ENCODE measurements at regions not wholly inside any gene's neighbourhood (a gene's known extent, or its start where the extent isn't known, plus 50 kb on each side); places are given as distances from the start of the nearest gene placed in this dataset.
"Not testable (repeated sequence)": the region's sequence is repeated elsewhere in the genome, so short reads cannot be mapped to it uniquely, and the experiment has no call there.

DNA sequence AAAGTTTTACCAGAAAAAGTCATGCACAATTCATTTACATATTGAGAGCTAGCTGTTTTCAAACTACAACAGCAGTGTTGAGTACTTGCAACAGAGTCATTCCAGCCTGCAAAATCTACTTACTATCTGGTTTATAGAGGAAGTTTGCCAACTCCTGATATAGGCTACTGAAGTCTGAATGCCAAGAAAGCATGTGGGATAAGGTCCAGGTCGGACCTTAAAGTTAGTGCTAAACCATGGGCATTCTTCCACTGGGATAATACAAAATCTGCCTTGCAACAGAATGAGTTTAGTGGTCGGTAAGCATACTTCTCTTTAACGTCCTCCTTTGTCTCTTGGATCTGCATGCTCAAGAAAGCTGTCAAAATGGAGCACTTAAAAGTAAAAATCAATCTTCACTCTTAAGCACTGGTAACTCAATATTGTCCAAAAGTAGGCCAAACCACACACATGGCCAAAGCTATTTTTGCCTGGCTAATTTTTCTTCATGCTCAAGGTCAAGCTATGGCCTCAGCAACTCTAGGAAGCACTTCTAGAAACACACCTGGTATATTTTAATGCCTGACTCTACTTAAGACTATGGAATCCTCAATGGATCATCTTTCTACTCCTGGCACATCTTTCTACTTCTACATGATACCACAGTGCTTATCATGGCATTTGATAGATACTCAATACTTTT is 364.9 kb upstream of the KITLG start:
- no peak for DNase-seq (ENCODE audit: low spot score)

DNA sequence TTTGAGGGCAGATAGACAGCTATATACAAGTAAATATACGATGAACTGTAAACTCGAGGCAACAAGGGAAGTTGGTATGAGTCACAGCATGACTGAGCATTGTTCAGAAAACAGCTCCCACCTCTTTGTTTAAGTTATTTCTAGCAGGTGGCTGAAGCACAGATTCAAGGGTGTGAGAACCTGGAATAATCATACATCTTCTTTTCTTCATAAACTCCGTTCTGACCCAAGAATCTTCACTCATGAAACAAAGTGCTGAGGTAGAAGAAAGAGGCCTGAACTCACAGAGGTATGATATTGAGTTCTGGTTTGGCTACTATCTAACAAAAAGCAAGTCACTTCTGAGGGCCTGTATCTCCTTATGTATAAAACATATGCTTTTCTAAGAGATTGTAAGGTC is 364.1 kb upstream of the KITLG start:
- no peak for DNase-seq (ENCODE audit: low spot score)

DNA sequence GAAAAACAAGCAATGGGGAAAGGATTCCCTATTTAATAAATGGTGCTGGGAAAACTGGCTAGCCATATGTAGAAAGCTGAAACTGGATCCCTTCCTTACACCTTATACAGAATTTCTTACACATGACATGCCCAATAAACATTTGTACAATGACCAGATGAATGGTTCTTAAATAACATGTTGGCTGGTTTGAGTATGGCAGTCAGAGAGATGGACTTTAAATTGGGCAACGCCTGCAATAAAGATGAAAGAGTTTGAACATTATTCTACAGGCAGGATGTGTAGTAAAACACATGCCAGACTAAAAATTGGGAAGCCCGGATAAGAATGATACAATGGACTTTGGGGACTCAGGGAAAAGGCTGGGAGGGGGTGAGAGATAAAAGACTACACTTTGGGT is 360.6 kb upstream of the KITLG start:
- no peak for DNase-seq (ENCODE audit: low spot score)

DNA sequence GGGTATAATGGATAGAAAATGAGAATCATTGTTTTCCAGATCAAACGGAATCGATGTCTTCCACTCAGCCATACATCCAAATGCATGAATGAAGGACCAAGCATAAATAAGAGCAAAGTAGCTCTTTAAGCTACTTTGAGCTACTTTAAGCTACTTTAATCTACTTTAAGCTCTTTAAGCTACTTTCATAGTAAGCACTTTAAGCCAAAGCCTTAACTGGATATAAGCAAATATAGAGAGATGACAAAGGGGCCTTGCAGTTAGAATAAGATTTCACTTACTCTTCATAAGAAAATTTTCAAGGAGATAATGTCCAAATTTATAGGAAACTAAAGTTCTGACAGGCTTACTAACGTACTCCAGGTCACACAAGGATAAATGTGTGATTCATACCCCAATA is 355.6 kb upstream of the KITLG start:
- no peak for DNase-seq (ENCODE audit: low spot score)

DNA sequence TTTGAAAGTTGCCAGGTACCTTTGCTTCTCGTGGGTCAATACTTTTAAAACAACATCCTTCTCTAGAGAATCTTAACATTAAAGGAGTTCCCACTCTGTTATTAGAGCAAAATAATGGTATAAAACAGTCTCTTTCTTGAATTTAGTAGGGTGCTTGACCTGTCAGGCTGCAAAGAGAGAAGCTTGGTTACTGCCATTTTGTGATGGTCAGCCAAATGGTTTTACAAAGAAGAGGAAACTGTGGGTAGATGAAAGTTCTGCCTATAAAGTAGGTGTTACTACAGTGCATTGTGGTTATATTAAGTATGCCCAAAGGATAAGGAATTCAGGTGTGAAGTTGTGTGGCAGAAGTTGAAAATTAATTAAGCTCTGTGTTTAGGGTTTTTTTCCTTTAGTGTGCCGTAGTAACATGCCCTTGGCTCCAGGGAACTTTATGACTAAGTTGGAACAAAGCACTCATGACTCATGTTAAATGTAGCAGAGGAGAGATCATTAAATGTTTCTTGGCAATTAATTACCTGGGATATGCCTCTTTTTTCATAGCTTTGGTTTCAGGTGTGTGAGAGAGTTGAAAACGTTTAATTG is 354.0 kb upstream of the KITLG start:
- DNase-seq (ENCODE audit: low spot score): no peak

DNA sequence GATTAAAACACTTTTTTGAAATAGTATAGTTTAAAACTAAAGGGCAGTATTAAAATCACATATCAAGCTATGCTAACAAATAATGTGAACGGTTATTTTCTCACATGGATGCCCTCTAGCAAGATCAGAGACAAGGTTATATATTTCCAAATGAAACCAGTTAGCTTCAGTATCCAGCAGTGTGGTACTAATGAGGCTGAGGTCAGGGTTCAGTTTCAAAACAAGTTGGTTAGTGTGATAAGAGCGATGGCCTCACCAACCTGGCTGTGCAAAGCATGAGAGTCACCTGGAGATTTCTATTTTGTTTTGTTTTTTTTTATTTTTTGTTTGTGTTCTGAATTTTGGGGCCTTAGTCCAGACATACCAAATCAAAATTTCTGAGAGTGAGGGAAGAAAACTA is 352.2 kb upstream of the KITLG start:
- DNase-seq (ENCODE audit: low spot score): no peak

DNA sequence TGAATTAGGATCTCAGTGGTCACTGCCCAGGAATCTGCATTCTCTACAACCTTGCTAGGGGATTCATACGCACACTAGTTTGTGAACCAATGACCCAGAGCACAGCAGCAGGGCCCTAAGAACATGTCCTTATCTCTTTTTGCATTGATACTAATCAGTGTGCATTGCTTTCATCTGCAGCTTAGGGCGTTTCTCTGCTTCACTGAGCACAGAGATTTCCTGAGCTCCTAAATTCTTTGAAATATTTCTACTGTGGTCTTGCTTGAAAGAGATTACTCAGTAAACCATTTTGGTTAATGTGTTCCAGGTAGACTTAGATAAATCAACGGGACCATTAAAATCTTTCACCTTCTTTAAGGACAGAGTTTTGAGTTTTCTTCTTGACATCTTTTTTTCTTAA is 351.3 kb upstream of the KITLG start:
- DNase-seq (ENCODE audit: low spot score): no peak

DNA sequence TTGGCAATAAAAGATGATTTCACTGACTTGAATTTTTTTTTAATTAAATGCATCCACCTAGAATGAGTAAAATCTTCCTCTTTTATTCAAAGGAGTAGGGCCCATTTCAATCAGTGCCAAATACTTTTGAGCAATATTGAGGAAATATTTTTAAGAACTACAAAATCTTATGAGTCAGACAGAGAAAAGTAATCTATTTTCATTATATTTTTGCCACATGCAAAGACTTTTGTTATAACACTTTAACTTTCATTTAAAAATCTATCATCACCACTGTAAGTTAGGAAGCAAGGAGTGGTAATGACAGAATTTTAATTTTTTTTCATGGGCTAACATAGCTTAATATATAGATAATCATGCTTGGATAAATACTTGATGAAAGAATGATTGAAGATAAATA is 345.2 kb upstream of the KITLG start:
- no peak for DNase-seq (ENCODE audit: low spot score)

DNA sequence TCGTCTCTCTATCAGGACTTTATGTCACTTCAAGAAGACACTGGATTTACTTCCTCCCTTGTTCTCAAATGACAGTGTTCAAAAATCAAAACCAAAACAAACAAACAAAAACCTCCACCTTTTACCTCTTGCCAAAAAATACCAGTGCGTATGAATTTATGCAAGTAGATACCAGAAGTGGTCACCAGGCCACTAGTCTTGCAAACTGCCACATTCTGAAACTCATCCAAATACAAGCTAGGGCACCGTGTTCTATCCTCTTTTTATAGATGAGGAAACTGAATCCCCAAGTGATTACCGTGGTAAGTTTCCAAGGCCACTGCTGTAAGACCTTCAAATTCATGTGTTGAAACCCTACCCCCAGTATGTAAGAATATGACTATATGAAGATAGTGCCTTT is 343.9 kb upstream of the KITLG start:
- no peak for DNase-seq (ENCODE audit: low spot score)

DNA sequence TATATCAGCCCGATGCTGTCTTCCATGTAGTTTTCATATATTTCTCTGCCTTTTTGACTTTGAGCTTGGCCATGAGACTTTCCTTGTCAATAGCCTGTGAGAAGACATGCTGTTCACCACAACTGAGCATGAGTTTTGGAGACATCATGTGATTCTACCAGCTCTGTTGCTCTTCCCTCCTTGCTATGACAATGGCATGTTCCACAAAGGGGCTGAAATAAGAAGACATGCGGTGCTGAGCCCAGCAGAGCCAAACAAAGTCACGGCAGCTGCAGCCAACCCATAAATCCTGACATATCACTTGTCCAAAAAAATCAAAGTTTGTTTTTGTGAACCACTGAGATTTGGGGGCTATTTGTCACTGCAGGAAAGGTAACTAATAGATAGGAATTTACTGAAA is 343.4 kb upstream of the KITLG start:
- DNase-seq (ENCODE audit: low spot score): no peak

DNA sequence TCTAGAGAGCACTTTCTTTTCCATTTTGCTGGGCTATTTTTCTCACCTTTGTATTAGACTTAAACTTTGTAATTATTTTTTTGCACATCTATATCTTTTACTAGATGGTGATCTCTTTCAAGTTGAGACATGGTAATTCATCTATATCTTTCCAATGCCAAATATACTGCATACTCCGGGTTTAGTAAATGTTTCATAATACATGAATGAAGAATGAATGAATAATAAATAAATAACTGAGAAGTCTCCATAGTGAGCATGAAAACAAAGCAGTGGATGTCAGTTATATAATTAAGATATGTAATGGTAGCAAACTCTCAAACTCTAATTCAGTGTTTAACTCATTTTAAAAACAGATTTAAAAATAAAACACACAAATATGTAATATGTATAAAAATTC is 342.5 kb upstream of the KITLG start:
- no peak for DNase-seq (ENCODE audit: low spot score)

DNA sequence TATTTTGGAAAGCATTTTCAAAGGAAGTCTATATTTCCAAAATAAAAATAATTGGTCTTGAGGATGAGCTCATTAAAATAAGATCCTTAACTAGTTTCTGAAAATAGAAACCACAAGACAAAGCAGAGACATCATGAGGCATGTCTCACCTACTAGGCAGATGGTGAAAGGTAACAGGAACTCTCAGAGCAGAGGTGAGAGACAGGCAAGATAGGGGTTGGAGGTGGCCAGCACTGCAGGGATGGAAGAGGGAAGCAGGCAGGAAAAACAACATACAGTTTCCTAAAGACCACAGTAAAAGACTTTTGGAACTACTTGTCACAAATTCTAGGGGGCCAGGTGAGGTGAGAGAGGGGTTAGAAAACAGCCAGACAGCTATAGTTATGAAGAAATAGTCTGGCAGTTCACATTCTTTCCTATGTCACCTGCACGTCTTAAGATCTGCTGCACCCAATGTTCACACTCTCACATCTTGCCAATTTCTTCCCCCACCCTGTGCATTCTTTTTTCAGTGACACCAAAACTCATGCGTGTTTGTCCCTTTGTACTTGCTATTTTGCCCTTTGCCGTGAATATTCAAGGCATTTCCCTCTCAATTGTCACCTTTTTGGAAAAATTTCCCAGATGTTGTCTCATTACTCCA is 341.7 kb upstream of the KITLG start:
- no peak for DNase-seq (ENCODE audit: low spot score)

DNA sequence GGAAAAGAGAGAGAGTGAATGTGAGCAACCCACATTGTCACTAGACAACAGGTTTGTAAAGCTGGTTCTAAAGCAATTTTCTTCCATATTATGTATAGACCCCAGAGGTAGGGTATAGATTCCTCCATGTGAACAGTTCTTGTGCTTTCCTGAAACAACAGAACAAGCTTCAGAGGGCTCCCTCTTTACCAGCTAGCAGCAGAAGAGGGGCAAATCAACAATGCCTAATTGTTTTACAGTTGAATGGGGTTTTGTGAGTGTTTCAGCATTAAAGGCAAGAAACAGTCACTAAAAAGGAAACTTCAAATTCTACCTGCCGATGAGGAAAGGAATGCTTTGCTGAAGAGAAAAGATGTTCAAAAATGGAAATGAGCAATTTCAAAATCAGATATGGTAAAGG is 341.2 kb upstream of the KITLG start:
- no peak for DNase-seq (ENCODE audit: low spot score)

DNA sequence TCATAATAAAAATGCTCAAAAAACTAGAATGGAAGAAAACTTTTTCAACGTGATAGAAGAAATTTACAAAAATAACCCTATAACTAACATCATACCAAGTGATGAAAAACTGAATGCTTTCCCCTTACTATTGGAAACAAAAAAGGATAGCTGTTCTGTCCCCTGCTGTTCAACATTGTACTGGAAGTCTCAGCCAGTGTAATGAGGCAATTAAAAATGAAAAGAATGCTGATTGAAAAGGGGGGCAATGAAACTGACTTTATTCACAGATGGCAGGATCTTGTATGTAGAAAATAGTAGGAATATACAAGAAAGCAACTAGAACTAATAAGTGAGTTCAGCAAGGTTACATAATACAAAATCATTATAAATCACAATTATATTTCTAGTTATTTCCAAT is 337.9 kb upstream of the KITLG start:
- DNase-seq (ENCODE audit: low spot score): no peak

DNA sequence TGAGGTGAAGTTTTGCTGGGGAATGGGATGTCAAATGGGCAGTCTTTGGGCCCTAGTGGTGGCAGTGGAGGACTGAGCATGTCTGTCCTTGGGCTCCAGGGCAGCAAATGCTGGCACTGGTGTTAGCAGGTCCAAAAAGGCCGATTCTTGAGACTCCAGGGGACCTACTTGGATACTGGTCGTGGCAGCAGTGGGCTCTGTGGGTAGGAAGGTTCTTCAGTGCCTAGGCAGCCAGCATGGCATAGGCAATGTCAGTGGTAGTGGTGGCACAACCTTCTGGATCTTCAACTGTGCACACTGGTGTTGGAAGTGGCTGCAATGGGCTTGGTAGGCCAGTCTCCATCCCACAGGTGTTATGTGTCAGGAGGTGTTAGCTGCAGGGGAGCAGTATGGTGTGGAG is 334.7 kb upstream of the KITLG start:
- DNase-seq (ENCODE audit: low spot score): no peak

DNA sequence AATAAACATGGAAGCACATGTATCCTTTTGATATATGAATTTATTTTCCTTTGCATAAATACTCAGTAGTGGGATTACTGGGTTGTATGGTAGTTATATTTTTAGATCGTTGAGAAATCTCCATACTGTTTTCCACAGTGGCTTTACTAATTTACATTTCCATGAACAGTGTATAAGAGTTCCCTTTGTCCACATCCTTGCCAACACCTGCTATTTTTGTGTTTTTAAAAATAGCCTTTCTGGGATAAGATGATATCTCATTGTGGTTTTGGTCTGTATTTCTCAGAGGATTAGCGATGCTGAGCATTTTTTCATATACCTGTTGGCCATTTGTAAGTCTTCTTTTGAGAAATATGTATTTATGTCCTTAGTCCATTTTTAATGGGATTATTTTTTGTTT is 329.2 kb upstream of the KITLG start:
- DNase-seq (ENCODE audit: low spot score): no peak

DNA sequence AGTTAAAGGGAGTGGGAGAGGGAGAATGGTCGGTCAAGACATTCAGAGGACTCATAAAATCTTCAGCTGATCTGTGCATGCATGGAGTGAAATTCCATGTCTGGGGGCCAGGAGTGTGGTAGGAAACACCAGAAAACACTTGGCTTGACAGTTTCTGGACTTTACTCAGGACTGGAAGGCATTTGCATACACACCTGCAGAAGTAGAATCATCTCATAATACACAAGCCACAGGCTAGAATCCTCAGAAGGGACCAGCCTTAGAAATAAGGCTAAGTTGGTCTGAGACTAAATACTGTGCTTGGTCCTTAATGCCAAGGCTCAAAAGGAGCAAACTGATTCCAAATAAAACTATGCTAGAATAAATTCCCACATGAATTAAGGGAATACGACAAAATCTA is 328.1 kb upstream of the KITLG start:
- DNase-seq (ENCODE audit: low spot score): no peak

DNA sequence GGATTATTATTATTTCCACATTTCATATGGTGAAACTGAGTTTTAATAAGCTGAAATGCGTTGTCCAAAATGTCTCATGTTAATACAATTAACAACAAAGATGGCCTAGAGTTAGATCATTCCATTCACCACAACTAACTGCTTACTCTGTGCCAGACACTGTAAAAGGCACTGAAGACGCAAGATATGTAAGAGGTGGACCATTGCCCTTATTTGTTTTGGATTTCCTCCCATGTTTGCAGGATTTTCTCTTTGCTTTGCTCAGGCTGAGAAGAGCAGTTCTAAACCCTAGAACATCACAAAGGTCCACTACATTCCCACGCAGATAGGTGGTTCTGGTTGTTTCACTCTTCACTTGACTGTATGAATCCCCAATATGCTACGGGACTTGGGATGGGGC is 324.4 kb upstream of the KITLG start:
- DNase-seq (ENCODE audit: low spot score): no peak

DNA sequence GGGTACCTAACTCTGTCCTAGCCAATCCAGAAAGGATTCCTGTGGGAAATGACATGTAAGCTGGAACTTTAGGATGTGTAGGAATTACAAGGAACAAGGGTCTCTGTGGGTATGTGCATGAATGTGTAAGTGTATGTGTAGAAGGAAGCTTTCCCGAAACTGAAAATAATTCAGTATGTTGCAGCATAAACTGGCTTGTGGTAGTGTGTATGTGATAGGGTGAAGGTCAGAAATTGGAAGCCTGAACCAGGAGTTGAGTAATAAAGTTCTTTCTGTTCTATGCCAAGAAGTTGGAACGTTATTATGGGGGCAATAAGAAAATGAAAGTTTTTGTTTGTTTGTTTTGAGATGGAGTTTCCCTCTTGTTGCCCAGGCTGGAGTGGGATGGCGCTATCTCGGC is 323.1 kb upstream of the KITLG start:
- no peak for DNase-seq (ENCODE audit: low spot score)

DNA sequence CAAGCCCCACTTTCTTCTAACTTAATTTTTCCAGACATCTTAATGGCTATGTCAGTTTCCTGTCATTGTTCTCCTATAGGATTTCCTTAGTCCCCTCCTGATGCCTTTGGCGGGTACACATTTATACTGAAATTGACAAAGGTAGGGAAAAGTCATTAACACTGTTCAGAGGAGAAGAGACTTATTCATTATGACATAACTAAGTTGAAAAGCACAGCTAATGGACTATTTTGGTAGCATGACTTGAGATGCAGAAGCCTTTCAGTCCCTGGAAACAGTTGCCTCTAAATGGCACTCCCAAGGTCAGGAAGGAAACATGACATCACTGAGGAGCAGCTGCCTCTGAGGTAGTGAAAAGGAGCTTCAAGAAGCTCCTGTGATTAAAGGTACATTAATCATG is 317.5 kb upstream of the KITLG start:
- DNase-seq (ENCODE audit: low spot score): no peak

DNA sequence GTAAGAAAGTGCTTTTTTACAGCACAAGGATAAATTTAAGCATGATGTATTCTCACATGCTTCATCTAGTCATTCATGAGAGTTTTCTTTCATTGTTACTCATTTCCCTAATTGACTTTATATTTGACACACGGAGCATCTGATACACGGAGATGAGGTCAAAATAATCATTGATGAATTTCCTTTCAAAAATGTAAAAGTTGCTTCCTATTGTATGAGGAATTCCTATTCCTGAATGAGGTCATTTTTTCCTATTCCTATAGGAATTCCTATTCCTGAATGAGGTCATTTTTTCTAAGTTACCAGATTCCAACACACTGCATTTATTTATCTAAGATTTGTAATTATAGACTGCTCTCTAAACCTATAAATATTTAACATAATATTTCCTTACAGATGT is 316.7 kb upstream of the KITLG start:
- no peak for DNase-seq (ENCODE audit: low spot score)

DNA sequence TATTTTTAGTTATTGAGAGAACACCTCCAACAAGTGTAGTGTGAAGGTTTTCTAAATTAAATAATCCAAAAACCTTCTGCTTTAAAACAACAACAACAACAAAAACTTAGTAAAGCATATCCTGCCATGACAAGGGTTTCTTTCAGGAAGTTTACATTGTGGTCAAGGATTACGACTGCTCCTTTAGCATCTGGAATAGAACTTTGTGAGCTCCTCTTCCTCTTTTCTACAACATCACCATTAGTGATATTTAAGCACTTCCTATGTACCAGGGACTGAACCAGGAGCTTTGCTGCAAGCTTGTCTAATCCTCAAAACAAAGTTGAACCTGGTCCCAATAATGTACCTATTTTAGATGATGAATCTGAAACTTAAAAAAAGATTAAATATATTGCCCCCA is 315.4 kb upstream of the KITLG start:
- DNase-seq (ENCODE audit: low spot score): no peak

DNA sequence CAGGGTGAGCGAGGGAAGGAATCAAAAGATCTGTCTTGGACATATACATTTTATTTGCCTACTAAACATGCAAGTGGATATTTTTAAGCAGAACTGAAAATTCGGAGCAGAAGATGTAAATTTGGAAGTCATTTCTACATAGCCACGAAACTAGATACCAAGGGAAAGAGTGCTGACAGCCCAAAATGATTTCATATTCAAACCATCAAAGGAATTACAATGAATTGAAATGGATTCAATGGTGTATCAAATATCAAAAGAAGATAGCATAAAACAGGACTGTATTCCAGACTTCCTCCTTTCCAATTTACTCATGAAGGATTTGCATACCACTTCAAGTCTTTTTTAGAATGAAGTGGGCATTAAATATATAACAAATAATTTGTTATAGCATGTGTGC is 313.5 kb upstream of the KITLG start:
- DNase-seq (ENCODE audit: low spot score): no peak

DNA sequence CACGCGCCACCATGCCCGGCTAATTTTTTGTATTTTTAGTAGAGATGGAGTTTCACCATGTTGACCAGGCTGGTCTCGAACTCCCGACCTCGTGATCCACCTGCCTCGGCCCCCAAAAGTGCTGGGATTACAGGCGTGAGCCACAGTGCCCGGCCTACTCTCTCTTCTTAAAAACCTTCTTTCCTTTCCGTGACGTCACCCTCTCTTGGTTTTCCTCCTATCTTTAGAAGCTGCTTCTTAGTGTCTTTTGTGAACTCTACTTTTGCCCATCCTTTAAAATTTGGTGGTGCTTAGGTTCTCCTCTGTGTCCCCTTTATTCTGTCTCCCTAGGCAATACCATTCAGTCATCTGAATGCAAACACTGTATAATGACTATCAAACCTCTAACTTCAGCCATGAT is 311.2 kb upstream of the KITLG start:
- not testable (repeated sequence) for DNase-seq (ENCODE audit: low spot score)

Data from germinal center (tissue), 1 donor.